Prostate gland (tissue), 2 donors: ENCODE measurements at regions not wholly inside any gene's neighbourhood (a gene's known extent, or its start where the extent isn't known, plus 50 kb on each side); places are given as distances from the start of the nearest gene placed in this dataset.

Experiments
- POLR2A ChIP-seq: fragments of 450-650 bp; IDR thresholded peaks from one replicate; pipeline ENCODE4 v1.6.1; 2016; ENCODE audit warnings: antibody characterized with exemption, mild to moderate bottlenecking
- POLR2AphosphoS5 ChIP-seq: sonication (generic); formaldehyde crosslinking; IDR thresholded peaks from one replicate; pipeline ENCODE4 v1.6.1; 2017; ENCODE audit warnings: antibody characterized with exemption
- TF ChIP-seq, protein P1 (sequence below), 4 experiments: fragments of 200-600 bp in 2 of 4; fragments of 450-650 bp in 2 of 4; sonication (generic) in 2 of 4; IDR thresholded peaks; 1 replicate in 3 of 4; 2 replicates in 1 of 4; pipeline ENCODE4 v1.5.1; 2016 to 2019; ENCODE audit warnings: antibody characterized with exemption in 4 of 4, mild to moderate bottlenecking in 2 of 4, moderate library complexity in 2 of 4

DNA sequence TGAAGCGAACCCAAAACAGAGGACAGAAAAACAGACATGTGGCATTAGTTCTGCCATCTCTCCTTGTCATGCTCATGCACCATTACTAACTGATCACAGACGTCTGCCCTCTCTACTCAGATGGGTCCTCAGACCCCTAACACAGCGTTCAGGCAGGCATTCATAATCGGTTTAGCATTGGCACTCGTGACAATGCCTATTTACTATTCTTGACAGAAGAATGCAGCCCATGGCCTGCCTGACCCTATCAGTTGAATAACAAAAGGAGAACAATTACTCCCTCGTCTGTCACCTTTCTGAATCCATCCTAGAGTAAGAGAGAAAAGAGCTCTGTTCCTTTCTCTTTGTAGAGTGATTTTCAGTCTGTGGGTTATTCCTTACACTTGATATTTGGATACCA lies 194.6 kb upstream of the PHYHIPL start:
- TF ChIP-seq, protein P1, sequence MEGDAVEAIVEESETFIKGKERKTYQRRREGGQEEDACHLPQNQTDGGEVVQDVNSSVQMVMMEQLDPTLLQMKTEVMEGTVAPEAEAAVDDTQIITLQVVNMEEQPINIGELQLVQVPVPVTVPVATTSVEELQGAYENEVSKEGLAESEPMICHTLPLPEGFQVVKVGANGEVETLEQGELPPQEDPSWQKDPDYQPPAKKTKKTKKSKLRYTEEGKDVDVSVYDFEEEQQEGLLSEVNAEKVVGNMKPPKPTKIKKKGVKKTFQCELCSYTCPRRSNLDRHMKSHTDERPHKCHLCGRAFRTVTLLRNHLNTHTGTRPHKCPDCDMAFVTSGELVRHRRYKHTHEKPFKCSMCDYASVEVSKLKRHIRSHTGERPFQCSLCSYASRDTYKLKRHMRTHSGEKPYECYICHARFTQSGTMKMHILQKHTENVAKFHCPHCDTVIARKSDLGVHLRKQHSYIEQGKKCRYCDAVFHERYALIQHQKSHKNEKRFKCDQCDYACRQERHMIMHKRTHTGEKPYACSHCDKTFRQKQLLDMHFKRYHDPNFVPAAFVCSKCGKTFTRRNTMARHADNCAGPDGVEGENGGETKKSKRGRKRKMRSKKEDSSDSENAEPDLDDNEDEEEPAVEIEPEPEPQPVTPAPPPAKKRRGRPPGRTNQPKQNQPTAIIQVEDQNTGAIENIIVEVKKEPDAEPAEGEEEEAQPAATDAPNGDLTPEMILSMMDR (IDR thresholded peaks at IDR 0.05) = no peak
- TF ChIP-seq POLR2A (no peak), POLR2AphosphoS5 (no peak)
